ENCODE measurements at regions not wholly inside any gene's neighbourhood (a gene's known extent, or its start where the extent isn't known, plus 50 kb on each side); places are given as distances from the start of the nearest gene placed in this dataset.

GRCh38 chr2:40540026-40540425 is 88.1 kb upstream of the SLC8A1 start:
- DNase-seq (ENCODE audit: low spot score): no peak
- no peak overlapping the region for H3K9ac ChIP-seq (ENCODE audit: low read depth in 1 of 2, low read length in 2 of 2)
- no peaks in the 10 kb centered on the region for H3K36me3 ChIP-seq (ENCODE audit: control insufficient read depth in 4 of 4, insufficient read depth in 3 of 4, low read depth in 1 of 4, low read length in 3 of 4)
- H3K27ac ChIP-seq (ENCODE audit: low read depth in 1 of 2, low read length in 2 of 2): no peak overlapping the region
- TF ChIP-seq CTCF (IDR thresholded peaks at IDR 0.05; ENCODE audit: low read depth, low read length, missing input control): no peak
- no peak for TF ChIP-seq SP1 (IDR thresholded peaks at IDR 0.05)
- no peak for TF ChIP-seq RXRA (IDR thresholded peaks at IDR 0.05)
- TF ChIP-seq FOXA2 (IDR thresholded peaks at IDR 0.05): no peak
- no peak for TF ChIP-seq YY1 (IDR thresholded peaks at IDR 0.05)
- TF ChIP-seq NR2F2 (IDR thresholded peaks at IDR 0.05): no peak
- H3K4me1 ChIP-seq (ENCODE audit: control insufficient read depth in 4 of 4, insufficient read depth in 4 of 4, low read length in 3 of 4): no peaks in the 10 kb centered on the region
- WGBS: 46% methylated on average over 3 of the region's 3 CpGs
- no peak overlapping the region for H3K4me3 ChIP-seq (ENCODE audit: low read depth in 1 of 3, low read length in 3 of 3)
- no peaks in the 10 kb centered on the region for H3K27me3 ChIP-seq (ENCODE audit: control insufficient read depth in 4 of 4, insufficient read depth in 4 of 4, low read length in 3 of 4)
- no peaks in the 10 kb centered on the region for H3K9me3 ChIP-seq (ENCODE audit: control insufficient read depth in 4 of 4, low read length in 3 of 4)

- H3K9me3 ChIP-seq (ENCODE audit: control insufficient read depth in 4 of 4, low read length in 3 of 4): no peaks in the 10 kb centered on the region
- no peaks in the 10 kb centered on the region for H3K27me3 ChIP-seq (ENCODE audit: control insufficient read depth in 4 of 4, insufficient read depth in 4 of 4, low read length in 3 of 4)
- H3K27ac ChIP-seq (ENCODE audit: low read depth in 1 of 2, low read length in 2 of 2): no peak overlapping the region
- no peak for TF ChIP-seq EGR1 (IDR thresholded peaks at IDR 0.05; ENCODE audit: low read depth in 2 of 2)
- TF ChIP-seq MAX (IDR thresholded peaks at IDR 0.05): no peak
- TF ChIP-seq JUND (IDR thresholded peaks at IDR 0.05): no peak
- TF ChIP-seq FOXA2 (IDR thresholded peaks at IDR 0.05): no peak
- TF ChIP-seq RXRA (IDR thresholded peaks at IDR 0.05): no peak
- no peak for TF ChIP-seq FOXA1 (IDR thresholded peaks at IDR 0.05)
- H3K9ac ChIP-seq (ENCODE audit: low read depth in 1 of 2, low read length in 2 of 2): no peak overlapping the region
- H3K4me3 ChIP-seq (ENCODE audit: low read depth in 1 of 3, low read length in 3 of 3): no peak overlapping the region
- DNase-seq (ENCODE audit: low spot score): no peak
- no peaks in the 10 kb centered on the region for H3K36me3 ChIP-seq (ENCODE audit: control insufficient read depth in 4 of 4, insufficient read depth in 3 of 4, low read depth in 1 of 4, low read length in 3 of 4)
- WGBS: 70% methylated on average over 2 of the region's 2 CpGs
- no peaks in the 10 kb centered on the region for H3K4me1 ChIP-seq (ENCODE audit: control insufficient read depth in 4 of 4, insufficient read depth in 4 of 4, low read length in 3 of 4)
These were observed 91.5 kb upstream of the SLC8A1 start for GRCh38 chr2:40543381-40543780.

- no peaks in the 10 kb centered on the region for H3K36me3 ChIP-seq (ENCODE audit: control insufficient read depth in 4 of 4, insufficient read depth in 3 of 4, low read depth in 1 of 4, low read length in 3 of 4)
- no peak for DNase-seq (ENCODE audit: low spot score)
These were observed 92.2 kb upstream of the SLC8A1 start for GRCh38 chr2:40544072-40544471.

More at GRCh38 chr2:40544072-40544471, 92.2 kb upstream of the SLC8A1 start:
- Histone ChIP-seq H3K9ac (ENCODE audit: low read depth in 1 of 2, low read length in 2 of 2) (no peak overlapping the region), H3K9me3 (ENCODE audit: control insufficient read depth in 4 of 4, low read length in 3 of 4) (no peaks in the 10 kb centered on the region), H3K27me3 (ENCODE audit: control insufficient read depth in 4 of 4, insufficient read depth in 4 of 4, low read length in 3 of 4) (no peaks in the 10 kb centered on the region), H3K4me3 (ENCODE audit: low read depth in 1 of 3, low read length in 3 of 3) (no peak overlapping the region), H3K27ac (ENCODE audit: low read depth in 1 of 2, low read length in 2 of 2) (no peak overlapping the region), H3K4me1 (ENCODE audit: control insufficient read depth in 4 of 4, insufficient read depth in 4 of 4, low read length in 3 of 4) (no peaks in the 10 kb centered on the region)
- WGBS: 85% methylated on average over 3 of the region's 3 CpGs
- no peak for TF ChIP-seq ATF3 (IDR thresholded peaks at IDR 0.05)
- TF ChIP-seq EGR1 (IDR thresholded peaks at IDR 0.05; ENCODE audit: low read depth in 2 of 2): no peak
- no peak for TF ChIP-seq MAX (IDR thresholded peaks at IDR 0.05)
- TF ChIP-seq YY1 (IDR thresholded peaks at IDR 0.05): no peak
